HCT116 (cell line): ENCODE measurements at regions not wholly inside any gene's neighbourhood (a gene's known extent, or its start where the extent isn't known, plus 50 kb on each side); places are given as distances from the start of the nearest gene placed in this dataset.

ENCODE experiments used
- ATAC-seq: fragments of 200-7000 bp; cut with Tn5 transposase; 2 replicates; pipeline ENCODE4 v1.9.1; 2020; ENCODE audit warnings: mild to moderate bottlenecking, moderate library complexity
- BruUV-seq: library from RNA; stranded (reverse); fragments of 400-500 nt; replicated peaks from 2 replicates; lab custom pipeline; 2021; lab: Mats Ljungman, UMichigan
- CTCF ChIA-PET: fragments of 300-600 bp; sonication (Branson Sonifier 250); formaldehyde crosslinking; loops from one replicate; lab custom pipeline; 2021; ENCODE audit warnings: antibody characterized with exemption; lab: Charles Lee
- POLR2A ChIA-PET: fragments of 300-600, 350-600 bp; sonication (Branson Sonifier 250); formaldehyde crosslinking; loops from one replicate; lab custom pipeline; 2021; ENCODE audit warnings: antibody characterized with exemption; lab: Charles Lee
- RAD21 ChIA-PET, 2 experiments: fragments of 300-600 bp; sonication (Branson Sonifier 250); formaldehyde crosslinking; loops; one replicate each; lab custom pipeline; 2023; ENCODE audit warnings: low total read pairs in 2 of 2; ENCODE audit not compliant: uncharacterized antibody in 2 of 2, unreplicated experiment in 2 of 2, low non-redundant PET in 1 of 2; lab: Charles Lee
- DNase-seq: peaks from one replicate; pipeline ENCODE4 v3.0.0-alpha.2; 2010; ENCODE audit warnings: low read depth, low spot score
- H2AFZ ChIP-seq: fragments of 200-600 bp; shearing (Covaris generic), sonication (generic); 2 replicates; pipeline ENCODE4 v1.6.1; 2017; ENCODE audit warnings: low read depth, mixed run types, mixed read lengths, antibody characterized with exemption, low read length; ENCODE audit not compliant: poor library complexity, severe bottlenecking
- H3K27ac ChIP-seq: 2 replicates; pipeline ENCODE4 v1.5.1; 2012; ENCODE audit warnings: low read depth, low read length
- H3K27me3 ChIP-seq: fragments of 200-600 bp; sonication (generic); 2 replicates; pipeline ENCODE4 v1.6.1; 2016; ENCODE audit warnings: mixed run types, low read length, mixed read lengths; ENCODE audit not compliant: insufficient read depth
- H3K36me3 ChIP-seq, 2 experiments: fragments of 200-500 bp in 1 of 2; fragments of 200-600 bp in 1 of 2; sonication (Bioruptor generic) in 1 of 2; sonication (generic) in 1 of 2; 2 replicates each; pipeline versions ENCODE4 v1.5.1 to v1.6.1; 2014 to 2016; ENCODE audit warnings: low read length in 2 of 2, inconsistent platforms in 1 of 2, mixed read lengths in 1 of 2, mixed run types in 1 of 2; ENCODE audit not compliant: insufficient read depth in 2 of 2, control insufficient read depth in 1 of 2
- H3K4me1 ChIP-seq, 2 experiments: fragments of 200-600 bp in 1 of 2; sonication (generic) in 1 of 2; 2 replicates each; pipeline versions ENCODE4 v1.5.1 to v1.6.1; 2012 to 2017; ENCODE audit warnings: low read length in 2 of 2, inconsistent platforms in 1 of 2, mild to moderate bottlenecking in 1 of 2, mixed read lengths in 1 of 2, mixed run types in 1 of 2, moderate library complexity in 1 of 2; ENCODE audit not compliant: insufficient read depth in 2 of 2, control insufficient read depth in 1 of 2
- H3K4me2 ChIP-seq: fragments of 200-600 bp; sonication (generic); 2 replicates; pipeline ENCODE4 v1.6.1; 2017; ENCODE audit warnings: mixed run types, low read length, mixed read lengths
- H3K4me3 ChIP-seq, 2 experiments: fragments of 200-600 bp in 1 of 2; sonication (generic) in 1 of 2; replicated peaks in 1 of 2; 2 replicates each; pipeline ENCODE4 v1.5.1; 2011 to 2016; ENCODE audit warnings: low read length in 2 of 2, control low read depth in 1 of 2, low read depth in 1 of 2, mild to moderate bottlenecking in 1 of 2, mixed read lengths in 1 of 2, mixed run types in 1 of 2
- H3K79me2 ChIP-seq: fragments of 200-600 bp; sonication (generic); 2 replicates; pipeline ENCODE4 v1.6.1; 2017; ENCODE audit warnings: mild to moderate bottlenecking, mixed run types, low read length, moderate library complexity, mixed read lengths; ENCODE audit not compliant: insufficient read depth
- H3K9ac ChIP-seq: fragments of 200-600 bp; sonication (generic); 2 replicates; pipeline ENCODE4 v1.6.1; 2016; ENCODE audit warnings: low read length, mixed read lengths
- H3K9me2 ChIP-seq: fragments of 200-600 bp; sonication (generic), shearing (Covaris generic); 2 replicates; pipeline ENCODE4 v1.6.1; 2017; ENCODE audit warnings: mixed run types, mild to moderate bottlenecking, moderate library complexity; ENCODE audit not compliant: insufficient read depth
- H3K9me3 ChIP-seq, 2 experiments: fragments of 200-500 bp in 1 of 2; fragments of 200-600 bp in 1 of 2; sonication (Bioruptor generic) in 1 of 2; sonication (generic) in 1 of 2; 2 replicates each; pipeline ENCODE4 v1.6.1; 2014 to 2017; ENCODE audit warnings: low read length in 2 of 2, mixed read lengths in 2 of 2, inconsistent platforms in 1 of 2, low read depth in 1 of 2, mild to moderate bottlenecking in 1 of 2, mixed run types in 1 of 2, moderate library complexity in 1 of 2; ENCODE audit not compliant: control insufficient read depth in 1 of 2, insufficient read depth in 1 of 2
- H4K20me1 ChIP-seq: fragments of 200-600 bp; sonication (generic), shearing (Covaris generic); 2 replicates; pipeline ENCODE4 v1.6.1; 2017; ENCODE audit warnings: mixed run types, mild to moderate bottlenecking, moderate library complexity; ENCODE audit not compliant: insufficient read depth
- CBX3 ChIP-seq: IDR thresholded peaks from 2 replicates; pipeline ENCODE4 v1.6.1; 2012; ENCODE audit warnings: low read depth
- CEBPB ChIP-seq: IDR thresholded peaks from 2 replicates; pipeline ENCODE4 v1.6.1; 2012; ENCODE audit warnings: low read depth
- CTCF ChIP-seq, 3 experiments: fragments of 200-600 bp in 1 of 3; sonication (generic) in 1 of 3; IDR thresholded peaks in 2 of 3; conservative IDR thresholded peaks in 1 of 3; 2 replicates each; pipeline ENCODE4 v1.5.1; 2012 to 2017; ENCODE audit warnings: low read depth in 2 of 3, low read length in 2 of 3, antibody characterized with exemption in 1 of 3, borderline replicate concordance in 1 of 3, control low read depth in 1 of 3, mild to moderate bottlenecking in 1 of 3, mixed read lengths in 1 of 3, mixed run types in 1 of 3, moderate library complexity in 1 of 3; ENCODE audit not compliant: insufficient read depth in 1 of 3
- EZH2 ChIP-seq: fragments of 200-600 bp; sonication (generic); IDR thresholded peaks from 2 replicates; pipeline ENCODE4 v1.6.1; 2017; ENCODE audit warnings: antibody characterized with exemption, mixed run types
- FOSL1 ChIP-seq: IDR thresholded peaks from 2 replicates; pipeline ENCODE4 v1.6.1; 2012; ENCODE audit warnings: low read depth
- JUND ChIP-seq: IDR thresholded peaks from 2 replicates; pipeline ENCODE4 v1.6.1; 2012
- POLR2AphosphoS5 ChIP-seq: IDR thresholded peaks from 2 replicates; pipeline ENCODE4 v1.6.1; 2011; ENCODE audit warnings: mild to moderate bottlenecking, low read depth, low read length, moderate library complexity
- SIN3A ChIP-seq: IDR thresholded peaks from 2 replicates; pipeline ENCODE4 v1.6.1; 2012; ENCODE audit warnings: low read depth
- SP1 ChIP-seq: IDR thresholded peaks from 2 replicates; pipeline ENCODE4 v1.6.1; 2012; ENCODE audit warnings: low read depth
- SRF ChIP-seq: IDR thresholded peaks from 2 replicates; pipeline ENCODE4 v1.6.1; 2012; ENCODE audit warnings: low read depth
- TCF7L2 ChIP-seq: IDR thresholded peaks from 2 replicates; pipeline ENCODE4 v1.7.0; 2011; ENCODE audit warnings: borderline replicate concordance, inconsistent platforms; ENCODE audit not compliant: insufficient read depth, insufficient read length; ENCODE audit errors: extremely low read depth
- ZFX ChIP-seq: fragments of 450-650 bp; IDR thresholded peaks from 2 replicates; pipeline ENCODE4 v1.6.1; 2017
- ZNF274 ChIP-seq: fragments of 200-500 bp; sonication (Bioruptor generic); IDR thresholded peaks from 2 replicates; pipeline ENCODE4 v1.6.1; 2014; ENCODE audit warnings: mild to moderate bottlenecking, low read depth, low read length, inconsistent platforms
- intact Hi-C: fragments of 100-400 bp; cut with micrococcal nuclease; formaldehyde crosslinking; loops from 2 replicates; pipeline ENCODE4 v1.10.0; 2022
- TF ChIP-seq, protein P1 (sequence below): IDR thresholded peaks from 2 replicates; pipeline ENCODE4 v1.6.1; 2012
- TF ChIP-seq, protein P2 (sequence below): IDR thresholded peaks from 2 replicates; pipeline ENCODE4 v1.6.1; 2012

GRCh38 chr2:200254773-200255172 is 51.7 kb upstream of the SPATS2L start:
- Histone ChIP-seq H3K27me3 (no peaks in the 10 kb centered on the region), H3K79me2 (no peaks in the 10 kb centered on the region), H3K4me3 (no peak overlapping the region), H3K9me2 (no peaks in the 10 kb centered on the region), H3K9ac (no peak overlapping the region), H3K4me2 (no peak overlapping the region), H2AFZ (no peak overlapping the region), H3K4me1 (no peaks in the 10 kb centered on the region), H3K9me3 (no peaks in the 10 kb centered on the region), H3K27ac (no peak overlapping the region), H3K36me3 (no peaks in the 10 kb centered on the region), H4K20me1 (no peaks in the 10 kb centered on the region)
- TF ChIP-seq EZH2 (no peak), JUND (no peak), FOSL1 (no peak), POLR2AphosphoS5 (no peak), ZFX (no peak), SP1 (no peak), SRF (no peak), TCF7L2 (no peak), ZNF274 (no peak), CEBPB (no peak), CTCF (IDR thresholded peaks at IDR 0.05 in 2 of 3, conservative IDR thresholded peaks at IDR 0.05 in 1 of 3; ENCODE audit: borderline replicate concordance in 1 of 3, insufficient read depth in 1 of 3, low read depth in 2 of 3, low read length in 2 of 3) (no peak), SIN3A (no peak), CBX3 (no peak)
- TF ChIP-seq, protein P1, sequence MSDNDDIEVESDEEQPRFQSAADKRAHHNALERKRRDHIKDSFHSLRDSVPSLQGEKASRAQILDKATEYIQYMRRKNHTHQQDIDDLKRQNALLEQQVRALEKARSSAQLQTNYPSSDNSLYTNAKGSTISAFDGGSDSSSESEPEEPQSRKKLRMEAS: no peak
- TF ChIP-seq, protein P2, sequence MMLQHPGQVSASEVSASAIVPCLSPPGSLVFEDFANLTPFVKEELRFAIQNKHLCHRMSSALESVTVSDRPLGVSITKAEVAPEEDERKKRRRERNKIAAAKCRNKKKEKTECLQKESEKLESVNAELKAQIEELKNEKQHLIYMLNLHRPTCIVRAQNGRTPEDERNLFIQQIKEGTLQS: no peak
- no TSS peak for BruUV-seq
- DNase-seq (no peak), ATAC-seq (no peak)
- POLR2A ChIA-PET: no interaction called here
- RAD21 ChIA-PET: no interaction called here
- CTCF ChIA-PET: no interaction called here
- intact Hi-C loops: no loop called here
